Choroid plexus epithelial cell (primary cell): ENCODE measurements at regions not wholly inside any gene's neighbourhood (a gene's known extent, or its start where the extent isn't known, plus 50 kb on each side); places are given as distances from the start of the nearest gene placed in this dataset.
"Not testable (repeated sequence)": the region's sequence is repeated elsewhere in the genome, so short reads cannot be mapped to it uniquely, and the experiment has no call there.

Source experiments
- DNase-seq: peaks from one replicate; pipeline ENCODE4 v3.0.0-alpha.2; 2010; ENCODE audit warnings: low read depth
- H3K4me3 ChIP-seq: 2 replicates; pipeline ENCODE4 v1.5.1; 2011; ENCODE audit warnings: low read depth, mild to moderate bottlenecking, control low read depth, low read length, moderate library complexity
- TF ChIP-seq, protein P1 (sequence below): conservative IDR thresholded peaks from 2 replicates; pipeline ENCODE4 v1.5.1; 2011; ENCODE audit warnings: low read depth, mild to moderate bottlenecking, control low read depth, inconsistent platforms, low read length, moderate library complexity

DNA sequence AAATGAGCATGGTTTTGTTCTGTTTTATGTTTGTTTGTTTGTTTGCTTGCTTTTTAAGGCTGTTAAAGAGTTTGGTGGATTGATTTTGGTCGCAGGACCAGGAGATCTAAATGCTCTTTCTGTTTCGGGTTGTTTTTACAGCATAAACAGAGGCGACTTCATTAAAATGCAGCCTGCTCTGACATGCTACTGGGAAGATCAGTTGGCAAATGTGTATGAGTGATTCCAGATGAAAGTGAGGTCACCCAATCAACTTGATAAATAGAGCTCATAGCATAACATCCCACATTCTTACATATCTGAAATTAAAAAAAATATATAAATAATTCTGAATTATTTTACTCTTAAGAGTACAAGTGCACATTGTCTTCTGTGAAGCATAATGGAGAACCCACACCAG, 947.7 kb downstream of the GALC start:
- DNase-seq: no peak
- TF ChIP-seq, protein P1, sequence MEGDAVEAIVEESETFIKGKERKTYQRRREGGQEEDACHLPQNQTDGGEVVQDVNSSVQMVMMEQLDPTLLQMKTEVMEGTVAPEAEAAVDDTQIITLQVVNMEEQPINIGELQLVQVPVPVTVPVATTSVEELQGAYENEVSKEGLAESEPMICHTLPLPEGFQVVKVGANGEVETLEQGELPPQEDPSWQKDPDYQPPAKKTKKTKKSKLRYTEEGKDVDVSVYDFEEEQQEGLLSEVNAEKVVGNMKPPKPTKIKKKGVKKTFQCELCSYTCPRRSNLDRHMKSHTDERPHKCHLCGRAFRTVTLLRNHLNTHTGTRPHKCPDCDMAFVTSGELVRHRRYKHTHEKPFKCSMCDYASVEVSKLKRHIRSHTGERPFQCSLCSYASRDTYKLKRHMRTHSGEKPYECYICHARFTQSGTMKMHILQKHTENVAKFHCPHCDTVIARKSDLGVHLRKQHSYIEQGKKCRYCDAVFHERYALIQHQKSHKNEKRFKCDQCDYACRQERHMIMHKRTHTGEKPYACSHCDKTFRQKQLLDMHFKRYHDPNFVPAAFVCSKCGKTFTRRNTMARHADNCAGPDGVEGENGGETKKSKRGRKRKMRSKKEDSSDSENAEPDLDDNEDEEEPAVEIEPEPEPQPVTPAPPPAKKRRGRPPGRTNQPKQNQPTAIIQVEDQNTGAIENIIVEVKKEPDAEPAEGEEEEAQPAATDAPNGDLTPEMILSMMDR: no peak
- no peak overlapping the region for H3K4me3 ChIP-seq

DNA sequence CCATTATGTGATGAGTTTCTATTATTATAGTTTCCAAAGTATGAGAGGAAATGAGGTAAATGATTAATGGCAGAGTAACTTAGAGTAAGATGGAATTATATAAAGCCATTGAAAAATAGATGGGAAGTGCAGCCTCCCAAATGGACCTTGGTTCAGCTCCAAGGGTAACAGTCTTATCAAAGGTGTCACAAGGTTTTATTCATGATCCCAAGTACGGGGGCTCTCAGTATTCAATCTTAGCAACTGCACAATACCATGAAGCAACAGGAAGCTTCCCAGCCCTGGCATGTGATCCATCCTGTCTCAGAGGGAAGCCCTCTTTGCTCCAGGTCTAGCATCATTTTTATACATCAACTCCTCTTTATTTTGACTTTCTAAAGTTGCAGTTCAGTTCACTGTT, 948.2 kb downstream of the GALC start:
- TF ChIP-seq, protein P1: no peak
- no peak for DNase-seq
- no peak overlapping the region for H3K4me3 ChIP-seq

DNA sequence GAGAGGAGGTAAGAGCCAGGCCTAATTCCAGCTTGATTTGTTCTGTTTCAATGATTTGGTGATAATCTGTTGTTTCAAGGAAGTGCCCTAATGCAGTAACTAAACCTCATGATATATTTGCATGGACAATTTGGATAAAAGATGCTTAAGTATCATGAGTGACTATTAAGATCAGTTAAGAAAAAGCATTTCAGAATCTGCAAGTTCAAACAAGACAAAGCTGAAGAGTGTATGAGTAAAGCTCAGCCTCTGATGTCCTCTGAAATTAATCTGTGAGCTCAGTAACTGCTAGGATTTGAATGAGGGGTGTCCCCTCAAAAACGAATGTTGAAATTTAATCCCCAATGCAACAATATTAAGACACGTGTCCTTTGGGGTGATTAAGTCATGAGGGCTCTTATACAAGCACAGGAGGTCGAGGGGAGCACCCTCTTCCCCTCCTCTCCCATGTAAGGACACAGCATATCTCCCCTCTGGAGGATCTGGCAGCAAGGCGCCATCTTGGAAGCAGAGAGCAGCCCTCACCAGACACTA, 949.2 kb downstream of the GALC start:
- DNase-seq: no peak
- no peak overlapping the region for H3K4me3 ChIP-seq
- TF ChIP-seq, protein P1: no peak

DNA sequence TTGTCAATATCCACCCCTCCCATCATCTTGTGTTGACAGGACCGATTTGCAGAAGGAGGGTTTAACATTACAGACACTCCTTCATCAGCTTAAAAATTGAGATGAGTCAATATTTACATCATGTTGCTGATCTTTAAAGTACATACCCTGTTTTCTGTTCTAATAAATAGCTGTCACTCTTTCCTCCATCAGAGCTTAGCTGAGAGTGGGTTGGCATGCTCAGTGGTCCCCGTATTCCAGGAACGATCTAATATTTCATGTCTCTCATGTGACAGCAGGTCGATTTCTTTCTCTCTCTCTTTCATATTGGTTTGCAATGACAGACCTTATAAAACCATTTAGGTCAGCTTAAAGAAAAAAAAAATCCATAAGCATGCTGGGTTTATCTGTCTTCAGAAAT, 950.6 kb downstream of the GALC start:
- TF ChIP-seq, protein P1: no peak
- H3K4me3 ChIP-seq: no peak overlapping the region
- no peak for DNase-seq

DNA sequence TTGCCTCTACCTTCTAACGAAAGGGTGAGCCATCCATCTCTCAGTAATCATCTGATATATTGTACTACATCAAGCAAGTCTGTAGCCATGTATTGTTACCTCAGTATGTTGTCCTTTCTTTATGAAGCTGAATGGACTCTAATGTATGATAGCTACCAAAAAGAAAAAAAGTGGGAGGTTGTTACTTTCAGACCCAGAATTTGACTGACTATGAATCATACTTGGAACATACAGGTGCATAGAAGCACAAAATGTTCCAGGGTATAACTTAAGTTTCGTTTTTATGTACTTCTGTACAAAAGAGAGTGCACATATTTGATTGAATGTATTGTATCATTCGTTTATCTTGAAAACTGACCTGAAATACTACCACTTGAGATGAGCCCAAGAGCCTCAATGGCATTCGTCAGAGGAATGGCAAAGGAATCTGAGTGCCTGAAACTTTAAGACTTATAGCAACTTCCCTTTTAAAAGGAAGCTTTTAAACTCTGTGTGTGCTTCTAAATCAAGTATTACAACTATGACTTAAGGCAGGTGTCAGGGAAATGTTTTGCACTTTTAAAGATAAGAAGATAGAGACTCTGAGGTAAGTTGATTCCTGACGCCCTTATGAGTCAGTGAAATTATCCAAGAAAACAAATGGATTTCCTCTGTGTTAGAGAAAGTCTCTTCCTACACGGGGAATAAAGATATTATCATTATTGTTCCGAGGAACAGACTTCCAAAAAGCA, 951.5 kb downstream of the GALC start:
- TF ChIP-seq, protein P1: no peak
- DNase-seq: no peak

DNA sequence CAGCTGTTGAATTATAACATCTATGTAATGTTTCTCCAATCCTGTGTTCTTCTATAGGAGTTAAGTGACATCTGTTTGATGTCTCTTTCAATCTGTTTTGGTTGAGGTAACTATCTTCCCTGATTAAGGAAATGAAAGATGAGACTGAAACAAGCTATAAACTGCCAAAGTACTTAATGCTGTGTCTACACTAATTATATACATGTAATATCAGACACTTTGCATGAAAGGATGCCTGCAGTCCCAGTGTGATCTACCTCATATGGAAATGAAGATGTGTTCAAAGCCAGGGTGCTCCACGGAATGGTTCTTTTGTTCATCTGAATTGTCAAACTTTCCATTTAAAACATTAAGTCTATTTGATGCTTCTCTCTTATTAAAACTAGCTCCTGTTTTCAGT, 958.3 kb downstream of the GALC start:
- TF ChIP-seq, protein P1: no peak
- DNase-seq: no peak
- H3K4me3 ChIP-seq: no peak overlapping the region

More for the DNA sequence above, 951.5 kb downstream of the GALC start:
- no peak overlapping the region for H3K4me3 ChIP-seq

DNA sequence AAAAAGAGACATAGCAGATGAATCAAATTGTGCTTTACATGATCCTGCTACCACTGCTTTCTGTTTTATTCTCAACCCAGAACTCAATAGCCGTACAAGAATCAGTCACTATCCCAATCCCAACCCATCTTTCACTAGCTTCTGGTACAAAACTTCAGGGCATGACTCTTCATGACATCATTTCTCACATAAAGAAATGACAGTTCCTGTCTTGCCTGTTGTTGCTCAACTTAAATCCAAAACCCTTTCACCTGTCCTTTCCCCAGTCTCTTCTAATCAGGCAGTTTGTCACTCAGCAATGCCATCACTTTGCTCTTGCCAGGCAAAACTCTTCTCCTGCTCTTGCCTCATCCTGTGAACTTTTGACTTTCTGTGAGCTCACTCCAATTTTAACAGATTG, 962.8 kb downstream of the GALC start:
- H3K4me3 ChIP-seq: no peak overlapping the region
- DNase-seq: no peak
- TF ChIP-seq, protein P1: no peak

DNA sequence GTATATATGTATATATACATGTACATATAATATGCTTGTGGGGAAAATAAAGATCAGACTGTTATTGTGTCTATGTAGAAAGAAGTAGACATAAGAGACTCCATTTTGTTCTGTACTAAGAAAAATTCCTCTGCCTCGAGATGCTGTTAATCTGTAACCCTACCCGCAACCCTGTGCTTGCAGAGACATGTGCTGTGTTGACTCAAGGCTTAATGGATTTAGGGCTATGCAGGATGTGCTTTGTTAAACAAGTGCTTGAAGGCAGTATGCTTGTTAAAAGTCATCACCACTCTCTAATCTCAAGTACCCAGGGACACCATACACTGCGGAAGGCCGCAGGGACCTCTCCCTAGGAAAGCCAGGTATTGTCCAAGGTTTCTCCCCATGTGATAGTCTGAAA, 972.9 kb downstream of the GALC start:
- DNase-seq, H3K4me3 ChIP-seq: not testable (repeated sequence)
